ENCODE measurements at regions not wholly inside any gene's neighbourhood (a gene's known extent, or its start where the extent isn't known, plus 50 kb on each side); places are given as distances from the start of the nearest gene placed in this dataset.
"Not testable (repeated sequence)": the region's sequence is repeated elsewhere in the genome, so short reads cannot be mapped to it uniquely, and the experiment has no call there.

DNA sequence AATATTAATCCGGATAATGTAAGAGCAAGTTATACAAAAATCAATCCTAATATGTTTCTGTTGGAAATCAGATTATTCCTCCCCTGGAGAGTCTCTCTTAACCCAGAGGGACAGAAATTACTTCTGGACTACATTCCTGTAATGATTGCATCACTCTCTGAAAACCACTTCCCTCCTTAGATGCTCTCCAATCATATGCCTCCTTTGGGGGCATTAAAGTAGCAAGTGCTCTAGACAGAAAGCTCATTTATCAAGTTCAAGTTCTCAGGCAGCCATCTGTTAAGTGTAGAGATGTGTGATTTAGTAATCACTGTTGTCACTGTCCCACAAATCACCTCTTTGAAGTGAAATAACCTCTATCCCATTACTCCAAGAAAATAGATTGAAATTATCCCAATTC lies 247.1 kb downstream of the SLCO4C1 start:
- Histone ChIP-seq H3K23me2 (ENCODE audit: low read depth, low read length) (no peaks in the 10 kb centered on the region), H3K23ac (ENCODE audit: insufficient read length) (no peak overlapping the region), H2BK15ac (ENCODE audit: low read length) (no peak overlapping the region), H3K27me3 (replicated peaks in 1 of 4; ENCODE audit: control insufficient read depth in 3 of 4, extremely low read depth in 1 of 4, insufficient read depth in 3 of 4, low read length in 3 of 4) (no peaks in the 10 kb centered on the region), H3K4ac (replicated peaks; ENCODE audit: insufficient read length, low read depth, low read length) (no peak overlapping the region), H2BK20ac (ENCODE audit: low read length) (no peak overlapping the region), H3K79me2 (ENCODE audit: control insufficient read depth in 1 of 2, insufficient read depth in 2 of 2, low read length in 2 of 2) (no peaks in the 10 kb centered on the region), H4K20me1 (replicated peaks in 1 of 2; ENCODE audit: control insufficient read depth in 1 of 2, insufficient read depth in 2 of 2, low read length in 2 of 2) (no peaks in the 10 kb centered on the region), H3K36me3 (ENCODE audit: control insufficient read depth in 2 of 4, insufficient read depth in 4 of 4, low read length in 3 of 4) (no peaks in the 10 kb centered on the region), H2BK5ac (ENCODE audit: low read depth, low read length) (no peak overlapping the region), H3K4me2 (ENCODE audit: insufficient read depth in 1 of 2, low read depth in 2 of 2, low read length in 2 of 2) (no peak overlapping the region), H3K79me1 (ENCODE audit: low read depth, low read length) (no peaks in the 10 kb centered on the region), H3K4me1 (replicated peaks in 1 of 4; ENCODE audit: control insufficient read depth in 3 of 4, insufficient read depth in 4 of 4, low read length in 3 of 4) (no peaks in the 10 kb centered on the region), H3K56ac (replicated peaks; ENCODE audit: insufficient read length, low read depth, low read length) (no peak overlapping the region), H3K4me3 (ENCODE audit: extremely low read depth in 1 of 4, insufficient read depth in 2 of 4, low read depth in 3 of 4, low read length in 4 of 4) (no peak overlapping the region), H2BK120ac (replicated peaks; ENCODE audit: low read depth, low read length) (no peak overlapping the region), H3K9me3 (ENCODE audit: insufficient read depth in 2 of 2, low read depth in 1 of 2, low read length in 1 of 2) (no peaks in the 10 kb centered on the region), H3K18ac (ENCODE audit: extremely low read depth, low read length) (no peak overlapping the region), H4K5ac (ENCODE audit: insufficient read length, low read depth, low read length) (no peak overlapping the region), H3K14ac (ENCODE audit: insufficient read length) (no peak overlapping the region), H2BK12ac (ENCODE audit: low read depth, low read length) (no peak overlapping the region), H2AK5ac (ENCODE audit: low read depth, low read length) (no peak overlapping the region), H4K8ac (ENCODE audit: extremely low read depth, insufficient read depth, low read length) (no peak overlapping the region), H3K27ac (ENCODE audit: low read depth, low read length) (no peak overlapping the region), H2AFZ (ENCODE audit: low read length) (no peak overlapping the region), H4K91ac (replicated peaks; ENCODE audit: insufficient read length, low read length) (no peak overlapping the region), H3K9ac (replicated peaks in 1 of 4; ENCODE audit: extremely low read depth in 1 of 4, low read depth in 3 of 4, low read length in 3 of 4) (no peak overlapping the region)
- ChIA-PET CTCF (ENCODE audit: partially characterized antibody) (no interaction called here), POLR2A (ENCODE audit: partially characterized antibody) (no interaction called here)
- no peak for DNase-seq (ENCODE audit: low read depth in 1 of 2, low spot score in 2 of 2)
- peak; percentile 76 for TF ChIP-seq CEBPB (IDR thresholded peaks at IDR 0.05; ENCODE audit: low read depth, low read length)
- no peak for TF ChIP-seq GTF2F1 (IDR thresholded peaks at IDR 0.05; ENCODE audit: borderline replicate concordance, low read depth, low read length)
- no peak for TF ChIP-seq HDAC2 (IDR thresholded peaks at IDR 0.05; ENCODE audit: borderline replicate concordance in 1 of 2, low read depth in 2 of 2, low read length in 2 of 2)
- 96% methylated on average over 1 of the region's 1 CpG; no CpG with 5 or more reads in 1 of the 2 experiments for WGBS, 2 experiments (ENCODE audit: extremely low coverage in 1 of 2, insufficient coverage in 1 of 2, insufficient read length in 1 of 2, insufficient replicate concordance in 2 of 2, low coverage in 1 of 2, low lambda C conversion rate in 2 of 2, missing lambda C conversion rate in 1 of 2)
- FAIRE-seq = no peak

DNA sequence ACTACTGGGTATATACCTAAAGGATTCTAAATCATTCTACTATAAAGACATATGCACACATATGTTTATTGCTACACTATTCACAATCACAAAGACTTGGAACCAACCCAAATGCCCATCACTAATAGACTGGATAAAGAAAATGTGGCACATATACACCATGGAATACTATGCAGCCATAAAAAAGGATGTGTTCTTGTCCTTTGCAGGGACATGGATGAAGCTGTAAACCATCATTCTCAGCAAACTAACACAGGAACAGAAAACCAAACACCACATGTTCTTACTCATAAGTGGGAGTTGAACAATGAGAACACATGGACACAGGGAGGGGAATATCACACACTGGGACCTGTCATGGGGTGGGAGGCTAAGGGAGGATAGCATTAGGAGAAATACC lies 249.0 kb downstream of the SLCO4C1 start:
- H3K79me2 ChIP-seq (ENCODE audit: control insufficient read depth in 1 of 2, insufficient read depth in 2 of 2, low read length in 2 of 2); H3K9me3 ChIP-seq (ENCODE audit: insufficient read depth in 2 of 2, low read depth in 1 of 2, low read length in 1 of 2); H4K5ac ChIP-seq (ENCODE audit: insufficient read length, low read depth, low read length); H2AK5ac ChIP-seq (ENCODE audit: low read depth, low read length); H3K9ac ChIP-seq (replicated peaks in 1 of 4; ENCODE audit: extremely low read depth in 1 of 4, low read depth in 3 of 4, low read length in 3 of 4); H3K27me3 ChIP-seq (replicated peaks in 1 of 4; ENCODE audit: control insufficient read depth in 3 of 4, extremely low read depth in 1 of 4, insufficient read depth in 3 of 4, low read length in 3 of 4); H2BK20ac ChIP-seq (ENCODE audit: low read length); H3K23me2 ChIP-seq (ENCODE audit: low read depth, low read length); H3K4me2 ChIP-seq (ENCODE audit: insufficient read depth in 1 of 2, low read depth in 2 of 2, low read length in 2 of 2); FAIRE-seq; H3K79me1 ChIP-seq (ENCODE audit: low read depth, low read length); H4K20me1 ChIP-seq (replicated peaks in 1 of 2; ENCODE audit: control insufficient read depth in 1 of 2, insufficient read depth in 2 of 2, low read length in 2 of 2); H3K4me1 ChIP-seq (replicated peaks in 1 of 4; ENCODE audit: control insufficient read depth in 3 of 4, insufficient read depth in 4 of 4, low read length in 3 of 4); POLR2A ChIA-PET (ENCODE audit: partially characterized antibody); H2BK120ac ChIP-seq (replicated peaks; ENCODE audit: low read depth, low read length); H2BK12ac ChIP-seq (ENCODE audit: low read depth, low read length); H3K27ac ChIP-seq (ENCODE audit: low read depth, low read length); H4K8ac ChIP-seq (ENCODE audit: extremely low read depth, insufficient read depth, low read length); H3K4ac ChIP-seq (replicated peaks; ENCODE audit: insufficient read length, low read depth, low read length); H3K14ac ChIP-seq (ENCODE audit: insufficient read length); H3K56ac ChIP-seq (replicated peaks; ENCODE audit: insufficient read length, low read depth, low read length); H2BK5ac ChIP-seq (ENCODE audit: low read depth, low read length); H3K4me3 ChIP-seq (ENCODE audit: extremely low read depth in 1 of 4, insufficient read depth in 2 of 4, low read depth in 3 of 4, low read length in 4 of 4); H2AFZ ChIP-seq (ENCODE audit: low read length); CTCF ChIA-PET (ENCODE audit: partially characterized antibody); H3K23ac ChIP-seq (ENCODE audit: insufficient read length); DNase-seq (ENCODE audit: low read depth in 1 of 2, low spot score in 2 of 2); H3K36me3 ChIP-seq (ENCODE audit: control insufficient read depth in 2 of 4, insufficient read depth in 4 of 4, low read length in 3 of 4); H2BK15ac ChIP-seq (ENCODE audit: low read length); H3K18ac ChIP-seq (ENCODE audit: extremely low read depth, low read length); H4K91ac ChIP-seq (replicated peaks; ENCODE audit: insufficient read length, low read length): not testable (repeated sequence)

Measured in H1 (cell line).